Aorta (tissue), 5 donors: ENCODE measurements at regions not wholly inside any gene's neighbourhood (a gene's known extent, or its start where the extent isn't known, plus 50 kb on each side); places are given as distances from the start of the nearest gene placed in this dataset.

Experiments
- ATAC-seq: fragments of 200-7000 bp; cut with Tn5 transposase; one replicate; pipeline ENCODE4 v1.9.1; 2022; ENCODE audit warnings: moderate library complexity; ENCODE audit not compliant: low FRiP score
- DNase-seq, 2 donors: peaks; one replicate each; pipeline ENCODE4 v3.0.0-alpha.2; 2020
- H3K27ac ChIP-seq, 2 donors: one replicate each; pipeline ENCODE4 v1.5.1; 2013; ENCODE audit warnings: low read length in 2 of 2, mild to moderate bottlenecking in 2 of 2, moderate library complexity in 2 of 2, control low read depth in 1 of 2, inconsistent platforms in 1 of 2, low read depth in 1 of 2
- H3K27me3 ChIP-seq, 2 donors: one replicate each; pipeline ENCODE4 v1.6.1; 2013; ENCODE audit warnings: control low read depth in 1 of 2, low read length in 1 of 2, mild to moderate bottlenecking in 1 of 2, moderate library complexity in 1 of 2; ENCODE audit not compliant: insufficient read depth in 2 of 2, control insufficient read depth in 1 of 2
- H3K36me3 ChIP-seq, 2 donors: one replicate each; pipeline ENCODE4 v1.6.1; 2013; ENCODE audit warnings: control low read depth in 1 of 2, low read length in 1 of 2, mild to moderate bottlenecking in 1 of 2; ENCODE audit not compliant: insufficient read depth in 2 of 2, control insufficient read depth in 1 of 2
- H3K4me1 ChIP-seq, 2 donors: one replicate each; pipeline ENCODE4 v1.6.1; 2013; ENCODE audit warnings: low read length in 2 of 2, control low read depth in 1 of 2, mild to moderate bottlenecking in 1 of 2, moderate library complexity in 1 of 2; ENCODE audit not compliant: insufficient read depth in 2 of 2, control insufficient read depth in 1 of 2
- H3K4me3 ChIP-seq, 2 donors: one replicate each; pipeline ENCODE4 v1.5.1; 2013; ENCODE audit warnings: low read length in 2 of 2, control low read depth in 1 of 2, mild to moderate bottlenecking in 1 of 2
- H3K9me3 ChIP-seq: one replicate; pipeline ENCODE4 v1.6.1; 2013; ENCODE audit warnings: mild to moderate bottlenecking, low read length; ENCODE audit not compliant: control insufficient read depth
- WGBS, 2 donors: extraction: QIAGEN DNeasy Blood & Tissue Kit; methylation state at CpG; one replicate each; pipeline ENCODE4 v1.1.7; 2013; 5-methylcytosine and 5-hydroxymethylcytosine counted together
- intact Hi-C, 2 donors: fragments of 100-400 bp; cut with DNase I; formaldehyde crosslinking; loops; one replicate each; pipeline versions ENCODE4 v1.14.2 to v1.15.0; 2022
- donor health status: healthy with polysubstance abuse.
- donor health status: Bipolar disorder and iron deficiency.
- donor health status: DM: no; HTN: no; CAD: no.
- donor health status: DM: no; HTN: no; CAD: no.
- donor health status: DM: yes; HTN: yes; CAD: no.

- Histone ChIP-seq H3K4me3 (no peak overlapping the region), H3K4me1 (no peaks in the 10 kb centered on the region), H3K27ac (no peak overlapping the region), H3K27me3 (no peaks in the 10 kb centered on the region), H3K9me3 (no peaks in the 10 kb centered on the region), H3K36me3 (no peaks in the 10 kb centered on the region)
- ATAC-seq (no peak), DNase-seq (peak in 1 of 2 donors; percentile 34)
- 85 to 86% methylated on average over 11 of the region's 11 CpGs for WGBS, 2 donors
- intact Hi-C loops: no loop called here
These were observed 206.5 kb upstream of the PPP2R2D start for GRCh38 chr10:131694168-131694780.

GRCh38 chr10:131694781-131695495 is 205.9 kb upstream of the PPP2R2D start:
- intact Hi-C loops: no loop called here
- ATAC-seq: no peak
- peak in 1 of 2 donors; percentile 55 for DNase-seq
- Histone ChIP-seq H3K36me3 (no peaks in the 10 kb centered on the region), H3K27me3 (no peaks in the 10 kb centered on the region), H3K4me1 (no peaks in the 10 kb centered on the region), H3K4me3 (no peak overlapping the region), H3K27ac (no peak overlapping the region), H3K9me3 (no peaks in the 10 kb centered on the region)
- WGBS, 2 donors: 80 to 83% methylated on average over 11 of the region's 11 CpGs

GRCh38 chr10:131695496-131696165 is 205.2 kb upstream of the PPP2R2D start:
- no peaks in the 10 kb centered on the region for H3K9me3 ChIP-seq
- no peak overlapping the region for H3K4me3 ChIP-seq
- no peaks in the 10 kb centered on the region for H3K4me1 ChIP-seq
- ATAC-seq (no peak), DNase-seq (peak in 1 of 2 donors; percentile 46)
- intact Hi-C loops: no loop called here
- H3K36me3 ChIP-seq: no peaks in the 10 kb centered on the region
- WGBS, 2 donors: 78 to 81% methylated on average over 23 of the region's 23 CpGs
- H3K27me3 ChIP-seq: no peaks in the 10 kb centered on the region
- no peak overlapping the region for H3K27ac ChIP-seq

- no peaks in the 10 kb centered on the region for H3K27me3 ChIP-seq
- intact Hi-C loops: no loop called here
- no peaks in the 10 kb centered on the region for H3K4me1 ChIP-seq
- no peak overlapping the region for H3K4me3 ChIP-seq
- ATAC-seq (no peak), DNase-seq (peak in 1 of 2 donors; percentile 38)
- no peaks in the 10 kb centered on the region for H3K36me3 ChIP-seq
- H3K27ac ChIP-seq: no peak overlapping the region
- H3K9me3 ChIP-seq: no peaks in the 10 kb centered on the region
- WGBS, 2 donors: 70 to 72% methylated on average over 21 of the region's 21 CpGs
These were observed 203.2 kb upstream of the PPP2R2D start for GRCh38 chr10:131697476-131698128.

- no peak overlapping the region for H3K27ac ChIP-seq
- H3K27me3 ChIP-seq: no peaks in the 10 kb centered on the region
- ATAC-seq (no peak), DNase-seq (peak in 1 of 2 donors; percentile 40)
- no peak overlapping the region for H3K4me3 ChIP-seq
- no peaks in the 10 kb centered on the region for H3K36me3 ChIP-seq
- no peaks in the 10 kb centered on the region for H3K9me3 ChIP-seq
- 87 to 88% methylated on average over 10 of the region's 10 CpGs for WGBS, 2 donors
- H3K4me1 ChIP-seq: no peaks in the 10 kb centered on the region
- intact Hi-C loops: no loop called here
These were observed 202.6 kb upstream of the PPP2R2D start for GRCh38 chr10:131698232-131698631.

GRCh38 chr10:131698986-131699385 is 201.8 kb upstream of the PPP2R2D start:
- 79 to 81% methylated on average over 12 of the region's 12 CpGs for WGBS, 2 donors
- H3K4me1 ChIP-seq: no peaks in the 10 kb centered on the region
- ATAC-seq (no peak), DNase-seq (peak in 1 of 2 donors; percentile 28)
- no peaks in the 10 kb centered on the region for H3K27me3 ChIP-seq
- intact Hi-C loops: no loop called here
- no peaks in the 10 kb centered on the region for H3K36me3 ChIP-seq
- H3K4me3 ChIP-seq: no peak overlapping the region
- no peaks in the 10 kb centered on the region for H3K9me3 ChIP-seq
- H3K27ac ChIP-seq: no peak overlapping the region

GRCh38 chr10:131700032-131700431 is 200.8 kb upstream of the PPP2R2D start:
- DNase-seq: peak in 1 of 2 donors; percentile 53
- Histone ChIP-seq H3K27ac (no peak overlapping the region), H3K4me3 (no peak overlapping the region), H3K9me3 (no peaks in the 10 kb centered on the region), H3K36me3 (no peaks in the 10 kb centered on the region), H3K27me3 (no peaks in the 10 kb centered on the region), H3K4me1 (no peaks in the 10 kb centered on the region)
- ATAC-seq: no peak
- WGBS, 2 donors: 65 to 73% methylated on average over 7 of the region's 7 CpGs
- intact Hi-C loops: no loop called here

- no peaks in the 10 kb centered on the region for H3K4me1 ChIP-seq
- no peak overlapping the region for H3K4me3 ChIP-seq
- H3K27ac ChIP-seq: no peak overlapping the region
- 73 to 74% methylated on average over 10 of the region's 10 CpGs for WGBS, 2 donors
- intact Hi-C loops: no loop called here
- H3K27me3 ChIP-seq: no peaks in the 10 kb centered on the region
- DNase-seq (peak in 1 of 2 donors; percentile 41), ATAC-seq (no peak)
- no peaks in the 10 kb centered on the region for H3K36me3 ChIP-seq
- H3K9me3 ChIP-seq: no peaks in the 10 kb centered on the region
These were observed 200.3 kb upstream of the PPP2R2D start for GRCh38 chr10:131700506-131700905.
